B cell (primary cell): ENCODE measurements at regions not wholly inside any gene's neighbourhood (a gene's known extent, or its start where the extent isn't known, plus 50 kb on each side); places are given as distances from the start of the nearest gene placed in this dataset.

Source experiments
- ATAC-seq: fragments of 200-7000 bp; cut with Tn5 transposase; one replicate; pipeline ENCODE4 v1.10.0; 2021; ENCODE audit warnings: low read depth, mild to moderate bottlenecking, moderate number of reproducible peaks, moderate library complexity
- CTCF ChIA-PET: fragments of 350-600 bp; sonication (Branson Sonifier 250); formaldehyde crosslinking; loops from one replicate; lab custom pipeline; 2021; ENCODE audit warnings: antibody characterized with exemption, inconsistent platforms; lab: Charles Lee
- POLR2A ChIA-PET: fragments of 350-600 bp; sonication (Branson Sonifier 250); formaldehyde crosslinking; loops from one replicate; lab custom pipeline; 2021; ENCODE audit warnings: antibody characterized with exemption; lab: Charles Lee
- DNase-seq: peaks from one replicate; pipeline ENCODE4 v3.0.0; 2013
- H2AFZ ChIP-seq: 2 replicates; pipeline ENCODE4 v1.6.1; 2012; ENCODE audit warnings: mild to moderate bottlenecking, low read depth, low read length; ENCODE audit not compliant: insufficient read depth, poor library complexity, severe bottlenecking
- H3K27ac ChIP-seq, 2 donors: 1 replicate in 1 of 2; 2 replicates in 1 of 2; pipeline ENCODE4 v1.5.1; 2012 to 2013; ENCODE audit warnings: low read length in 2 of 2, mild to moderate bottlenecking in 2 of 2, moderate library complexity in 1 of 2
- H3K27me3 ChIP-seq, 4 experiments: fragments of 200-600 bp in 1 of 4; sonication (generic) in 1 of 4; replicated peaks in 1 of 4; 1 replicate in 2 of 4; 2 replicates in 2 of 4; pipeline versions ENCODE4 v1.6.1 to v1.7.0; 2013 to 2016; ENCODE audit warnings: low read length in 3 of 4, mild to moderate bottlenecking in 2 of 4, mixed read lengths in 1 of 4, moderate library complexity in 1 of 4; ENCODE audit not compliant: insufficient read depth in 4 of 4, control insufficient read depth in 3 of 4; ENCODE audit errors: control extremely low read depth in 1 of 4
- H3K36me3 ChIP-seq, 2 experiments: replicated peaks in 1 of 2; 1 replicate in 1 of 2; 2 replicates in 1 of 2; pipeline versions ENCODE4 v1.6.1 to v1.7.1; 2013; ENCODE audit warnings: low read length in 1 of 2; ENCODE audit not compliant: insufficient read depth in 2 of 2, control insufficient read depth in 1 of 2; ENCODE audit errors: control extremely low read depth in 1 of 2, extremely low read depth in 1 of 2
- H3K4me1 ChIP-seq, 2 donors: fragments of 200-600 bp in 1 of 2; sonication (generic) in 1 of 2; 1 replicate in 1 of 2; 2 replicates in 1 of 2; pipeline versions ENCODE4 v1.5.1 to v1.6.1; 2013 to 2017; ENCODE audit warnings: low read length in 2 of 2; ENCODE audit not compliant: control insufficient read depth in 2 of 2, insufficient read depth in 2 of 2
- H3K4me2 ChIP-seq: replicated peaks from 2 replicates; pipeline ENCODE3; 2012; ENCODE audit warnings: mild to moderate bottlenecking, low read depth, low read length; ENCODE audit not compliant: poor library complexity, severe bottlenecking
- H3K4me3 ChIP-seq, 5 experiments: fragments of 200-600 bp in 1 of 5; sonication (generic) in 1 of 5; 1 replicate in 3 of 5; 2 replicates in 2 of 5; pipeline versions ENCODE4 v1.5.1 to v1.7.0; 2011 to 2016; ENCODE audit warnings: low read length in 4 of 5, mild to moderate bottlenecking in 4 of 5, low read depth in 2 of 5, control low read depth in 1 of 5, moderate library complexity in 1 of 5; ENCODE audit not compliant: insufficient read depth in 1 of 5; ENCODE audit errors: control extremely low read depth in 1 of 5, extremely low read depth in 1 of 5
- H3K79me2 ChIP-seq: fragments of 200-600 bp; sonication (generic); one replicate; pipeline ENCODE4 v1.6.0; 2016; ENCODE audit warnings: low read length; ENCODE audit not compliant: control insufficient read depth, insufficient read depth
- H3K9ac ChIP-seq: fragments of 200-600 bp; sonication (generic); 2 replicates; pipeline ENCODE4 v1.6.1; 2017; ENCODE audit warnings: mild to moderate bottlenecking, low read length, moderate library complexity
- H3K9me3 ChIP-seq, 3 donors: one replicate each; pipeline versions ENCODE4 v1.6.1 to v1.7.1; 2013; ENCODE audit warnings: low read length in 2 of 3; ENCODE audit not compliant: control insufficient read depth in 2 of 3, insufficient read depth in 1 of 3; ENCODE audit errors: control extremely low read depth in 1 of 3
- H4K20me1 ChIP-seq: 2 replicates; pipeline ENCODE4 v1.6.0; 2012; ENCODE audit warnings: mild to moderate bottlenecking, low read length; ENCODE audit not compliant: insufficient read depth, control insufficient read depth, poor library complexity, severe bottlenecking
- H3K27ac Mint-ChIP-seq: one replicate; pipeline ENCODE4 v1.8.0; 2021; ENCODE audit warnings: mixed read lengths
- H3K27me3 Mint-ChIP-seq: one replicate; pipeline ENCODE4 v1.8.0; 2021; ENCODE audit warnings: mixed read lengths
- H3K4me1 Mint-ChIP-seq: one replicate; pipeline ENCODE4 v1.8.0; 2021; ENCODE audit warnings: mixed read lengths
- H3K4me3 Mint-ChIP-seq: one replicate; pipeline ENCODE4 v1.8.0; 2021; ENCODE audit warnings: mixed read lengths
- H3K9me3 Mint-ChIP-seq: one replicate; pipeline ENCODE4 v1.8.0; 2022; ENCODE audit warnings: mixed read lengths; ENCODE audit not compliant: insufficient read depth
- EZH2 ChIP-seq: IDR thresholded peaks from 2 replicates; pipeline ENCODE4 v1.6.1; 2012; ENCODE audit warnings: borderline replicate concordance, low read depth, mild to moderate bottlenecking, moderate library complexity, low read length; ENCODE audit not compliant: insufficient read depth, poor library complexity, severe bottlenecking
- WGBS: methylation state at CpG from one replicate; pipeline ENCODE4 v1.1.5; 2013; ENCODE audit warnings: missing lambda C conversion rate; ENCODE audit not compliant: insufficient coverage; 5-methylcytosine and 5-hydroxymethylcytosine counted together
- intact Hi-C: fragments of 100-400 bp; cut with micrococcal nuclease; formaldehyde crosslinking; loops from one replicate; pipeline ENCODE4 v1.10.0; 2022
- TF ChIP-seq, protein P1 (sequence below): fragments of 200-600 bp; IDR thresholded peaks from one replicate; pipeline ENCODE4 v1.8.0; 2022; ENCODE audit warnings: antibody characterized with exemption, mild to moderate bottlenecking

DNA sequence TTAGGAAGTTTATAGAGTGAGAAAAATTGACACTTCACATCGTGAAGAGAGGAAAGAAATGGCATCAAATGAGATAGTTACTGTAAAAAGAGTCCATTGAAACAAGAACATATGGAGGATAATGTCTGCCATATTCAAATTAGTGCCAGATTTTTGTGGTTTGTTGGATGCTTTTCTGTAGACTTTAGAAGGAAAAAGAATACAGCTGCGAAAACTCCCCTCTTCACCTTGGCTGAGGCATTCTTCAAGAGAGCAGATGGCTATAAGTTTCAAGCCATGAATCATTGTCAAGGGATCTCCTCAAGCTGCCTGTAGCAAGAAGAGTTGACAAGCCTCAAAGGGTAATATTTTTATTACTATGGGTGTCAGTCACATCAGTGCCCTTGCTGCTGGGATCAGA, 507.4 kb upstream of the RAG2 start:
- Histone ChIP-seq H3K9ac (no peak overlapping the region), H3K4me2 (no peak overlapping the region), H3K4me1 (no peaks in the 10 kb centered on the region), H3K27ac (no peak overlapping the region), H3K36me3 (no peaks in the 10 kb centered on the region), H3K4me3 (no peak overlapping the region), H2AFZ (no peak overlapping the region), H3K9me3 (peaks cover 0 to 2% (median 0%) of the 10 kb centered on the region in 3 donors), H3K79me2 (no peaks in the 10 kb centered on the region), H4K20me1 (no peaks in the 10 kb centered on the region), H3K27me3 (no peaks in the 10 kb centered on the region)
- H3K4me3 Mint-ChIP-seq = no peak overlapping the region
- no peak for TF ChIP-seq EZH2
- 100% methylated on average over 1 of the region's 2 CpGs for WGBS
- no peaks in the 10 kb centered on the region for H3K4me1 Mint-ChIP-seq
- ChIA-PET POLR2A (no interaction called here), CTCF (no interaction called here)
- no peak for DNase-seq
- no peaks in the 10 kb centered on the region for H3K27me3 Mint-ChIP-seq
- no peak overlapping the region for H3K27ac Mint-ChIP-seq
- intact Hi-C loops = no loop called here
- peaks cover 4% of the 10 kb centered on the region for H3K9me3 Mint-ChIP-seq
- no peak for ATAC-seq

DNA sequence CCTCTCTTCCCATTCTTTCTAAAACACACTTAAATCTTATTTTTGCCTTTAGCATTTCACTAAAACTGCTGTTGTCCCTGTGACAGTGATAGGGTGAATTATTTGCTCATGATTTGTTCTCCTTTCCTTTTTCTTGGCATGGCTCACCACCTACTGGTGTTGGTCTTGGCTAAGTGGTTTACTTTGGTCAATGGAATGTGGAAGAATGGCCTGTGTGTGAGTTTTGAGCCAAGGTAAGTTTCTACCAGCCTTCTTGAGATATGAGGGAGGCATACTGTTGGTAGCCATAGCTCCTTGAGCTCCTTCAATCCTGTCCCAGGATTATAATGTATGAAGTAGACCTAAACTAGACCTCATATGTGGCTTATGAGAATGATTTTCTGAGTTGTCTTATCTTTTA, 506.3 kb upstream of the RAG2 start:
- no peak overlapping the region for H3K9ac ChIP-seq
- no peaks in the 10 kb centered on the region for H3K27me3 ChIP-seq
- TF ChIP-seq EZH2 = no peak
- TF ChIP-seq, protein P1, sequence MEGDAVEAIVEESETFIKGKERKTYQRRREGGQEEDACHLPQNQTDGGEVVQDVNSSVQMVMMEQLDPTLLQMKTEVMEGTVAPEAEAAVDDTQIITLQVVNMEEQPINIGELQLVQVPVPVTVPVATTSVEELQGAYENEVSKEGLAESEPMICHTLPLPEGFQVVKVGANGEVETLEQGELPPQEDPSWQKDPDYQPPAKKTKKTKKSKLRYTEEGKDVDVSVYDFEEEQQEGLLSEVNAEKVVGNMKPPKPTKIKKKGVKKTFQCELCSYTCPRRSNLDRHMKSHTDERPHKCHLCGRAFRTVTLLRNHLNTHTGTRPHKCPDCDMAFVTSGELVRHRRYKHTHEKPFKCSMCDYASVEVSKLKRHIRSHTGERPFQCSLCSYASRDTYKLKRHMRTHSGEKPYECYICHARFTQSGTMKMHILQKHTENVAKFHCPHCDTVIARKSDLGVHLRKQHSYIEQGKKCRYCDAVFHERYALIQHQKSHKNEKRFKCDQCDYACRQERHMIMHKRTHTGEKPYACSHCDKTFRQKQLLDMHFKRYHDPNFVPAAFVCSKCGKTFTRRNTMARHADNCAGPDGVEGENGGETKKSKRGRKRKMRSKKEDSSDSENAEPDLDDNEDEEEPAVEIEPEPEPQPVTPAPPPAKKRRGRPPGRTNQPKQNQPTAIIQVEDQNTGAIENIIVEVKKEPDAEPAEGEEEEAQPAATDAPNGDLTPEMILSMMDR = no peak
- Mint-ChIP-seq H3K4me3 (no peak overlapping the region), H3K9me3 (peaks cover 4% of the 10 kb centered on the region), H3K27ac (no peak overlapping the region), H3K4me1 (no peaks in the 10 kb centered on the region), H3K27me3 (no peaks in the 10 kb centered on the region)
- no peak overlapping the region for H3K4me3 ChIP-seq
- ATAC-seq (no peak), DNase-seq (no peak)
- H3K9me3 ChIP-seq = peaks cover 0 to 2% (median 0%) of the 10 kb centered on the region in 3 donors
- H3K36me3 ChIP-seq = no peaks in the 10 kb centered on the region
- H3K27ac ChIP-seq = no peak overlapping the region
- ChIA-PET POLR2A (no interaction called here), CTCF (no interaction called here)
- H4K20me1 ChIP-seq = no peaks in the 10 kb centered on the region
- H2AFZ ChIP-seq = no peak overlapping the region
- intact Hi-C loops = no loop called here
- no peak overlapping the region for H3K4me2 ChIP-seq
- no peaks in the 10 kb centered on the region for H3K79me2 ChIP-seq
- H3K4me1 ChIP-seq = no peaks in the 10 kb centered on the region
